HG02678 (cell line): ENCODE measurements at regions not wholly inside any gene's neighbourhood (a gene's known extent, or its start where the extent isn't known, plus 50 kb on each side); places are given as distances from the start of the nearest gene placed in this dataset.
"Not testable (repeated sequence)": the region's sequence is repeated elsewhere in the genome, so short reads cannot be mapped to it uniquely, and the experiment has no call there.

Source experiments
- ATAC-seq: cut with Tn5 transposase; IDR thresholded peaks from one replicate; pipeline ENCODE4 v1.9.1; 2021; ENCODE audit warnings: mild to moderate bottlenecking, moderate library complexity; ENCODE audit not compliant: unreplicated experiment

DNA sequence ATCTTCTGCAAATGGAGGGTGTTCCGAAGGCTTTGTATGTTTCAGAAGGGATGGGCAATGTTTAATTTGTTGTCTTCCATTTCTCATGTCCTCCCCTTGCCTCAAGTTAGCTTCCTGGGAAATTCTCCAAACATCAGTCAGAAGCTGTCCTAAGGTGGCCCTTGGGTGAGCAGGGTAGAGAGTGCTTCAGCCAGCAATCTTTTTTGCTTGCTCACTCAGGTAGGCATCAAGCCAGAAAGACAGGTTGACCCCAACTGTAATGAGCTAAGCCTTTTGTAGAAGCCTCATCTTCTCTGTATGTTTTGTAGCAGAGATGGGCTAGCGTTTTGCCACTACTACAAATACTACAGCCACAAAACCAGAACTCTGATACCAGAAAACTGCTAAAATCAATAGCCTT is 321.5 kb upstream of the FAM78B start:
- ATAC-seq = no peak

DNA sequence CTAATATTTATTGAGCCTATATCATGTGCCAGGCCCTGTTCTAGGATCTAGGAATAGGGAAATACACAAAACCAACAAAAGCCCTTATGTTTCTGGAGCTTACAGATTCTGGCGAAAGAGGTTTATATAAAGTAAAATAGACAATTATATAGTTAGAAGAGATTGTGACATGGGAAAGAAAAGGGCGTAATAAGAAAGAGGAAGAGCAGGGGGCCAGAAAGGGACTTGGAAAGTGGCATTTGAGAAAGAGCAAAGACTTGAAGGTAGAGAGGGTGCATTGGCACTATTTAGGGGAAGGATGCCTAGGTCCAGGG is 322.5 kb upstream of the FAM78B start:
- no peak for ATAC-seq

GRCh38 chr1:166489670-166490436 is 323.1 kb upstream of the FAM78B start:
- peak; percentile 87 for ATAC-seq

- no peak for ATAC-seq
Measured at GRCh38 chr1:166490437-166490991, 323.7 kb upstream of the FAM78B start.

DNA sequence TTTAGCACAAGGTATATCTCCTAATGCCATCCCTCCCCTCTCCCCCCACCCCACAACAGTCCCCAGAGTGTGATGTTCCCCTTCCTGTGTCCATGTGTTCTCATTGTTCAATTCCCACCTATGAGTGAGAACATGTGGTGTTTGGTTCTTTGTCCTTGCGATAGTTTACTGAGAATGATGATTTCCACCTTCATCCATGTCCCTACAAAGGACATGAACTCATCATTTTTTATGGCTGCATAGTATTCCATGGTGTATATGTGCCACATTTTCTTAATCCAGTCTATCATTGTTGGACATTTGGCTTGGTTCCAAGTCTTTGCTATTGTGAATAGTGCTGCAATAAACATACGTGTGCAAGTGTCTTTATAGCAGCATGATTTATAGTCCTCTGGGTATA is 327.0 kb upstream of the FAM78B start:
- ATAC-seq = not testable (repeated sequence)

DNA sequence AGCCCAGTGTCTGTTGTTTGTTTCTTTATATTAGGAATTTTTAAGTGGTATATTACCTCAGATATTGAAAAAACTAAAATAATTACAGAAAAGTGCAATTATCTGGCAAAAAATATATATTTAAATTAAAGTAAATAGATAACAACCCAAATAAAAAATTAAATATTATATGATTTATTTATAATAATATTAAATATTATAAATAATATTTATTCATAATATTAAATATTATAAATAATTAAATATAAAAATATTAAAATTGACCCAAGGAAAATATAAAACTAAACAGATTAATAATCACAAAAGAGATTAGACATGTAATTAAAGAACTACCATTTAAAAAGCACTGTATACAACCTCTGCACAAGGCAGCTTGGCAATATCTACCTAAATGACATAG is 331.9 kb upstream of the POGK start:
- no peak for ATAC-seq

DNA sequence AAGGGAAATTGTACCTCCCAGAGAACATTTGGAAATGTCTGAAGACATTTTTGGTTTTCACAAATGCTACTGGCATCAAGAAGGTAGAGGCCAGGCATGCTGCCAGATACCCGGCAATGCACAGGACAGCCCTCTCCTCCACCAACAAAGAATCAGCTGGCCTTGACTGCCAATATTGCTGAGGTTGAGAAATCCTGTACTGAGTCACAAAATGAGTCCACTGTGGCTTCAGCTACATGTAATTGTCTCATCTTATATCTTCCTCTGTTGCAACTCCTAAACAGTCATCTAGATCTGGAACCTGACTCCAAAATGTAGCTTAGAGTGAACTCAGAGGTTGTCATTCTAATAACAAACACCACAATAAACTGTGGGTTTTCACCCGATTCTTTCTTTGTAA is 327.5 kb upstream of the POGK start:
- no peak for ATAC-seq

DNA sequence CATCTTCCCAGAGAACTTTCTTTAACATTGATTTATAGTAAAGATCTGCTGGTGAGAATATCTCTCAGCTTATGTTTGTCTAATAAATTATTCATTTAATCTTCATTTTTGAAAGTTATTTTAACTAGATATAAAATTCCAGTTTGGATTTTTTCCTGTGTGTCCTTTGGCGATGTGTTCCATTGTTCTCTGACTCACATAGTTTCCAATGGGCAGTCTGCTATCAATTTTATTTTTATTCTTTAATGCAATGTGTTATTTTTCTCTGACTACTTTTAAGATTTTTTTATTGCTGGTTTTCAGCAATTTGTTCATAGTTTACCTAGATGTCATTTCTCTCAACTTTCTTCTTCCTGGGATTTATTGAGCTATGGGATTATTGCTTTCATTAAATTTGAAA is 325.2 kb upstream of the POGK start:
- no peak for ATAC-seq

GRCh38 chr1:166527752-166528151 is 311.5 kb upstream of the POGK start:
- no peak for ATAC-seq

DNA sequence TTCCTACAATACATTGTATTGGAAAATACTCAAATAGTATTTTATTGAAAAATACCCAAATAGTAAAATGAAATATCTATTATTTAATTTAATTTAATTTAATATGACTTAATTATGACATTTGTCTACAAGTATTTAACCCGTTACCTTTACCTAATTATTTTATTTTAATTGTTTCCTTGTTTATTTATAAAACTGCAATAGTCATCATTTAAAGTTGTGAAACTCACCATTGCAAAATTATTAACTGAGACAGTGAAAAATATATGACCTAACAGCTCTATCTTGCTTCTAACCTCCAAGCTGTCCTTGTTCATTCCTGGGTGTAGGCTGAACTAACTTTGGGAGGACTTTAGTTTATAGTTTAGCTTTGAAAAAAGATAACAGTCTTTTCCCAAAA is 300.6 kb upstream of the POGK start:
- ATAC-seq = no peak

DNA sequence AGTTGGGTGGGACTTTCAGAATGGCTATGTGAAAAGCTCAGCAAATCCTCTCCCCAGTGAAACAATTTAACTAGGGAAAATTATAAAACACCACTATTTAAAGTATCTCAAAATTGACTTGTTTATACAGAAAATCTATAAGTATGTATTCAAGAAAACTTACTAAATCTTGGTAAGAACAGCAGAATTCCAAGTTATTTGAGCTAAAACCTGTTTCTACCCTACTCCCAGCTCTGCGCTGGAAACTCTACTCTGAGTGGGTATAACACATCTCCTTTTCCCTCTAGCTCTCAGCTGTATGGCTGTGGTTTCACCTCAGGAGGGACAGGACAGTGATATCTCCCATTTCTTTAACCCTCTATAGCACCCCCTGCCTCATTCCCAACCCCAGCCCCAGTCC is 295.2 kb upstream of the POGK start:
- ATAC-seq = no peak

DNA sequence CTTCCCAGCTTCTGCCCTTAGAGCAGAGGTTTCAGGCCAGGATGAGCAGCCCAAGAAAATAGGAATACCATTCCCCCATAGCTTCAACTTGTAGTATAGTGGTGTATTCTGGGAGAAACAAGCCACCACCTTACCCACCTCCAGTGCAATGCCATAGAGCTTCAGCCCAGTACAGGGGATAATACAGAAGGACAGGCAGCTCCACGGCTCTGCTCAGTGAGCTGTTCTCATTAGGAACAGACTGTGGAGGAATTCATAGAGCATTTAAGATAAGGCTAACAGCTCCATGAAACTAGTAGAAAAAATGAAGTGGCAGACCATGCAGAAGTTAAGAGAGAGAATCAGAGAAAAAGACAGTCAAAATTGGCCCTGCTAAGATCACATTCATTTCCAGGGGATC is 294.7 kb upstream of the POGK start:
- ATAC-seq = no peak

- ATAC-seq = no peak
Measured at GRCh38 chr1:166552706-166553105, 286.6 kb upstream of the POGK start.

- no peak for ATAC-seq
Measured at GRCh38 chr1:166570954-166571353, 268.3 kb upstream of the POGK start.

- no peak for ATAC-seq
Measured at GRCh38 chr1:166573199-166573598, 266.1 kb upstream of the POGK start.

GRCh38 chr1:166579557-166580501 is 259.4 kb upstream of the POGK start:
- no peak for ATAC-seq

DNA sequence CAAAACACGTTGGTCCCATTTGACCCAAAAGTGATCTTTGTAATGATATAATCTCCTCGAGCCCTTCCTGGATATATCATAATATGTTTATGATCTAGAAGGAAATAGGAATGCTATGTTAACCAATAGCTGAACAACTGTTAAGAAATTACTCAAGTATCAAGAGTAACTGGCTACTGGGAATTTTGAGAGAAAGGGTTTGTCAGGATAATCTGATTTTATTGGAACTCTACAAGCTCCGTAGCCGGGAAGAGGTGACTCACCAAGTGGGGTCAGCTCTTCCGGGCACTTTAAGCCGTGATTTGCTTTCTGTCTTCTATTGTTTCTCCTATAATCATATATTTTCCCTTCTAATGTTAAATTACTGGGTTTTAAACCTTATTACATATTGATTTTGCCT is 250.5 kb upstream of the POGK start:
- ATAC-seq = no peak

- ATAC-seq = no peak
Measured at GRCh38 chr1:166590161-166590560, 249.1 kb upstream of the POGK start.

DNA sequence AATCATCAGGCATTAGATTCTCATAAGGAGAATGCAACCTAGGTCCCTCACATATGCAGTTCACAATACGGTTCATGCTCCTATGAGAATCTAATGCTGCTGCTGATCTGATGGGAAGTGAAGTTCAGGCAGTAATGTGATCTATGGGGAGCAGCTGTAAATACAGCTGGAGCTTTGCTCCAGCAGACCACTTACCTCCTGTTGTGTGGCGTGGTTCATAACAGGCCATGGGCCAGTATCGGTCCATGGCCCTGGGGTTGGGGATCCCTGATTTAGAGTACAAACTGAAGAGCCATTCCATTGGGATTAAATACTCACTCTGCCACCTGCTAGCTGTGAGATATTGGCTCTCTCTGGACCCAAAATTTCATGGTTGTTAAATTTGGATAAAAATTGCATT is 244.6 kb upstream of the POGK start:
- ATAC-seq = no peak

DNA sequence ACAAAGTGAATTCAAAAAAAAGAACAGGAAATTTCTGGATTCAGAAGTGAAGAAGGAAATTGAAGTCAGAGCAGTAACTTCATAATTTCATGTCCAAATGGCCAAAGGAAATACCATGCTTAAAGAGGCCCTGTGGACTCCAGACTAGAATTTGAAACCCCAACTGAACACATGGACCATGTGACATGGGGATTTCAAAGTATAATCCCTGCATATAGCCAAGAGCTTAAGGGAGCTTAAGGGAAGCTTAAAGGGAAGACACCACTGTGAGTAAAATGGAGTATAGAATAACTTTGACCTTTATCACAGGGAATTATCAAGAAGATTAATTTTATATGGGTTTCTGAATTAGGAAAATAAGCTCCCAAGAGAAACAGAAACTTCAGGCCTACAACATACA is 241.8 kb upstream of the POGK start:
- ATAC-seq = no peak

GRCh38 chr1:166600574-166600973 is 238.7 kb upstream of the POGK start:
- no peak for ATAC-seq

DNA sequence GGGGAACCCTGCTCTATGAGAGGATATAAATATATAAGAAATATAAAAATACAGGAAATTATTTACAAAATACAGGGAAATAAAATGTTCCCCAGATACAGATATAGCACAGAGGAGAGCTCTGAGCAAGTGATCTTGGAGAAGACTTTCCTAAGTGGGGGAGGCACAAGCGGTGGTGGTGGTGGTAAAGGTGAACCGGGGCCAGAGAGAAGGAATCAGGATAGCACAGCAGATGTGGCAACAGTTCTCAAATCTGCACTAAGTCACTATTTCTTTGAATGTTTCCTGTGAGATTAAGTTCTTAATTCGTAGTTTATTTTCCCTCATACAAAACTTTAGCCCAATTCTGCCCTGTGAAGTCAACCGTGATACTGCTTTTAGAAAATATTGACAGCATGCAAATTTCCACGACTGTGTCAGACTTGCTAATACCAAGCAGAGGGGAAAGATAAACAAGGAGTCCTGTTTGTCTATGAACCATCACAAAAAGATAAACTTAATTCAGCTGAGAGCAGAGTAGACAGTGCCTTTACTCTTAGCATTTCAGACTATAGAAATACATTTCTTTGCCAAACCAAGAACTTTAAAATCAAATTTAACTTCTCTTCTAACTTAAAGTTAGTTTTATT is 237.5 kb upstream of the POGK start:
- no peak for ATAC-seq
